GM12874 (cell line): ENCODE measurements at regions not wholly inside any gene's neighbourhood (a gene's known extent, or its start where the extent isn't known, plus 50 kb on each side); places are given as distances from the start of the nearest gene placed in this dataset.

ENCODE experiments used
- CTCF ChIP-seq: IDR thresholded peaks from 2 replicates; pipeline ENCODE4 v1.5.1; 2011; ENCODE audit warnings: low read depth, mild to moderate bottlenecking, control low read depth, low read length, moderate library complexity; ENCODE audit not compliant: insufficient read depth

- TF ChIP-seq CTCF = no peak
These were observed 1431.7 kb downstream of the LRRC4C start for GRCh38 chr11:40027720-40028119.

GRCh38 chr11:40023724-40024123, 1435.7 kb downstream of the LRRC4C start:
- no peak for TF ChIP-seq CTCF

DNA sequence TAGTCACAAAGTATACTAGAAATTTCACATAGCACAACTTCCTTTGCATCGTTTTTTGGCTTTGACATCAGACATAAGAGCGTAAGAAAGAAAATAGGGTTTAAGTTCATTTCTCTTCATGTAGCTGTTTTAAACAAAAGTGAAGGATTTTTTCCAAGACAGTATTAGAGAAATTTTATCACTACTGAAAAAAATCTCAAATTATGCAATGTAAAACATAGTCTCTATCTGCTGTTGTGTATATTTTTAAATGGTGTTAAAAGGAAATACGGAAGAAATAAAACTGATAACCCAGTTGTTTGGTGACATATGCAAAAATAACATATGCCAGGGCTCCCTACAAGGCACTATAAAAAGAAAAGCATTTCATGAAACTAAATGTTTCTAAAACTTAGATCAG, 1449.4 kb downstream of the LRRC4C start:
- no peak for TF ChIP-seq CTCF

GRCh38 chr11:39992551-39992950, 1466.9 kb downstream of the LRRC4C start:
- no peak for TF ChIP-seq CTCF

DNA sequence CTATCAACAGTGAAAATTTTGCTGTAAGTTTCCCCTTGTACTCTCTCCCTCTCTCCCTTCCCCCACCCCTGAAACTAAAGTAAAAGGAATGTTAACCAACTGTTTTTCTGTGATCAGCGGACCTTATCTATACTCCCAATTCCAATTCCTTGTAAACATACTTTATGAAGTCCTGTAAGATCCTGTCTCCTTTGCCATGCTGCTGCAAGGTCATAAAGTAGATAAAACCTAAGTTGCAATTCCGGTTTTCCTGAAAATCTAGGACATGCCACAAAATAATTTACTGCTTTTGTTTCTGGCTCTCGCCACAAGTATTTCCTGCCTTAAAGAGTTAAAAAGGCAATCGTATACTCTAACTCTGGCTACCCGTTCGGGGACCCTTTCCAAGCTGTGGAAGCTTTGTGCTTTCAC, 1469.0 kb downstream of the LRRC4C start:
- no peak for TF ChIP-seq CTCF

GRCh38 chr11:39975091-39975490, 1484.4 kb downstream of the LRRC4C start:
- TF ChIP-seq CTCF = no peak

- TF ChIP-seq CTCF = no peak
These were observed 1487.0 kb downstream of the LRRC4C start for GRCh38 chr11:39972461-39972860.

GRCh38 chr11:39971938-39972337, 1487.5 kb downstream of the LRRC4C start:
- no peak for TF ChIP-seq CTCF
